Mesodermal cell (in vitro differentiated cells): ENCODE measurements at regions not wholly inside any gene's neighbourhood (a gene's known extent, or its start where the extent isn't known, plus 50 kb on each side); places are given as distances from the start of the nearest gene placed in this dataset.

Source experiments
- H3K27ac ChIP-seq: 2 replicates; pipeline ENCODE4 v1.7.0; 2013; ENCODE audit warnings: mild to moderate bottlenecking, low read depth, low read length, moderate library complexity; ENCODE audit not compliant: severe bottlenecking
- H3K36me3 ChIP-seq: 2 replicates; pipeline ENCODE4 v1.7.1; 2013; ENCODE audit warnings: mild to moderate bottlenecking, low read length, moderate library complexity; ENCODE audit not compliant: control insufficient read depth, insufficient read depth
- H3K4me1 ChIP-seq: one replicate; pipeline ENCODE4 v1.7.1; 2013; ENCODE audit warnings: mild to moderate bottlenecking, low read length; ENCODE audit not compliant: insufficient read depth, control insufficient read depth, poor library complexity, severe bottlenecking
- H3K4me3 ChIP-seq: 2 replicates; pipeline ENCODE4 v1.7.0; 2013; ENCODE audit warnings: low read length, control low read depth, mild to moderate bottlenecking; ENCODE audit not compliant: insufficient read depth, poor library complexity, severe bottlenecking; ENCODE audit errors: extremely low read depth
- H3K9me3 ChIP-seq: 2 replicates; pipeline ENCODE4 v1.7.1; 2013; ENCODE audit warnings: mild to moderate bottlenecking, low read length, moderate library complexity; ENCODE audit not compliant: control insufficient read depth
- WGBS, 2 experiments: methylation state at CpG; one replicate each; pipeline ENCODE4 v1.1.5; 2013; ENCODE audit warnings: missing lambda C conversion rate in 2 of 2; ENCODE audit not compliant: insufficient coverage in 2 of 2; 5-methylcytosine and 5-hydroxymethylcytosine counted together

DNA sequence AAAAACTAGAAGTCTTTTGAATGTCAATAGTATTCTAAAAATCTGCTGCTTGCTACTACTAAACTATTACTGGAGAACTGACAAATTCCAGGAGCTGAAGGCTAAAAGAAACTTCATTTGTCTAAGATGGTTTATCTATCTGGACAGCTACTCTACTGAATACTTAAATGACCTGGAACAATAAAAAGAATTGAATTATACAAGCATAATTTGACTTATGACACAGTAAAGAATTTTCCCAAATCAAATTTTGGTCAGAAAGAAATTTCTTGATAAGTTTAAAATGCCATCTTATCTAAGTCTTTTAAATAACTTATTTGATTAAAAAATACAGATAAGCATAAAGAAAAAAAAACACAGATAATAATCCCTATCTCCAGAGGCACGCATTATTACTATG is 80.2 kb upstream of the ITGA4 start:
- H3K36me3 ChIP-seq, result no peaks in the 10 kb centered on the region
- H3K4me1 ChIP-seq, result peaks cover 17% of the 10 kb centered on the region
- H3K4me3 ChIP-seq, result no peak overlapping the region
- WGBS, 2 experiments, result no CpG with 5 or more reads among the region's 1 CpG
- no peak overlapping the region for H3K27ac ChIP-seq
- H3K9me3 ChIP-seq, result no peaks in the 10 kb centered on the region

DNA sequence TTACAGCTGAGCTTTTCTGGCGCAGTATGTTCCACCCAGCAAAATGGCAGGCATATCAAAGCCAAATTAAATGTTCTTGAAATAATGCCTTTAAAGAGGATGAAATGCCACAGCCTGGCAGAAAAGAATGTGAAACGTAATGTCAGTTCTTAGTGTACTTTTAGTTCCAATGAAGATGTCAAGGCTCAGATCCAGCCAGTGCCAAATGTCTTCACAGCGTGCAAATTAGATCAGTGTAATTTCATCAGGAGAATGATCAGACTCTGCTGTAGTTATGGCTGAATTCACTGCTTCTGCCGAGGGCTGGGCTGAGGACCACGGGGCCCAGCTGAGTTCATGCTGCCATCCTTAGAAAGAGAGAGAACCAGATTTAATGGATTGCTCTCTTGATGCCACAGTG is 78.7 kb upstream of the ITGA4 start:
- Histone ChIP-seq H3K4me3 (no peak overlapping the region), H3K9me3 (no peaks in the 10 kb centered on the region), H3K4me1 (peaks cover 2% of the 10 kb centered on the region), H3K27ac (no peak overlapping the region), H3K36me3 (no peaks in the 10 kb centered on the region)
- 68 to 72% methylated on average over 4 of the region's 5 CpGs for WGBS, 2 experiments

DNA sequence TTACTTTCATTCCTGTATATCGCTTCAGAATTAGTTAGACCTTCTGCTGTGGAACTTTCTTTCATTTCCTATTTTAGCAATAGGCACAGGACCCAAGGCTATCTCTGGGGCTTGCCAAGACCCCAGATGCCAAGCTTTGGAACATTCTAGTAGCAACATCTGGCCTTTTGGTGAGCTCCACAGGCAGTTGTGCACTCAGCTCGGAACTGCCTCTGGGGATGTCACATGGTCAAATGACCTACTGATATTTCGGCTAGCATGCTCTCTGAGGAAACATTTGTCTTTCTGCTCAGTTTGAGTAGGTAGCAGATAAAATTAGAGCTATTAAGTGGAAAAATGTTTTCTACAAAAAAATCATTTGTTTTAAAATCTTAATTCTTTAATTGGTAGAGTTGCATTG is 76.6 kb upstream of the ITGA4 start:
- Histone ChIP-seq H3K4me1 (no peaks in the 10 kb centered on the region), H3K36me3 (no peaks in the 10 kb centered on the region), H3K27ac (no peak overlapping the region), H3K9me3 (no peaks in the 10 kb centered on the region), H3K4me3 (no peak overlapping the region)
- 83 to 94% methylated on average over 2 of the region's 3 CpGs for WGBS, 2 experiments

DNA sequence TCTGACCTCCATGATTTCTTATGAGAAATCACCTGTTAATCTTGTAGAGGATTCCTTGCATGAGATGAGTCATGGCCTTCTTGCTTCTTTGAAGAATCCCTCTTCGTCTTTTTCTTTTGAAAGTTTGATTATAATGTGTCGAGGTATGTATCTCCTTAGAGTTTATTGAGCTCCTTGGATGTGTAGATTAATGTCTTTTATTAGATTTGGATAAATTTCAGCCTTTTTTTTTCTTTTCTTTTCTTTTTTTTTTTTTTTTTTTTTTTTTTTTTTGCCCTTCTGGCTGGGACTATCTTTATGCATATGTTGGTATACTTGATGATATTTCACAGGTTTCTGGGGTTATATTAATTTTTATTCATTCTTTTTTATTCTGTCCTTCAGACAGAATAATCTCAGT is 72.3 kb upstream of the ITGA4 start:
- 100% methylated on average over 1 of the region's 2 CpGs; no CpG with 5 or more reads in 1 of the 2 experiments for WGBS, 2 experiments
- Histone ChIP-seq H3K36me3 (no peaks in the 10 kb centered on the region), H3K27ac (no peak overlapping the region), H3K9me3 (no peaks in the 10 kb centered on the region), H3K4me3 (no peak overlapping the region), H3K4me1 (no peaks in the 10 kb centered on the region)

DNA sequence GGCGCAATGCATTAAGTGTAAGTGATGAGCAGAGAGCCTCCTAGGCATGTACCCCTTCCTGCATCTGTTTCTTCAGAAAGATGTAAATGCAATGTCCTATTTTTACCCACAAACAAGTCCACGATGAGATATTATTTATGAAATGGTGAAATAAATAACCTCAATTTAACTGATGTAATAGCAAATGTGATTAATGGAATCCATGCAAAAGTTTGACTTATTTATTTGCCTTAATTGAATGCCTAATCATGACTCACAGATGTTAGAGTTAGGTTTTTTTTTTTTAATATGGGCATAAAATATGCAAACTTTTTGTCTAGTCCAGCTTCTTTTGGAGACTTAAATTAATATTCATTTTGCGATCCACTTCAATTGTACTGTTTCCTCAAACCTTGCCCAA is 67.7 kb upstream of the ITGA4 start:
- Histone ChIP-seq H3K36me3 (no peaks in the 10 kb centered on the region), H3K9me3 (no peaks in the 10 kb centered on the region), H3K27ac (no peak overlapping the region), H3K4me1 (no peaks in the 10 kb centered on the region), H3K4me3 (no peak overlapping the region)
- 100% methylated on average over 1 of the region's 3 CpGs; no CpG with 5 or more reads in 1 of the 2 experiments for WGBS, 2 experiments

DNA sequence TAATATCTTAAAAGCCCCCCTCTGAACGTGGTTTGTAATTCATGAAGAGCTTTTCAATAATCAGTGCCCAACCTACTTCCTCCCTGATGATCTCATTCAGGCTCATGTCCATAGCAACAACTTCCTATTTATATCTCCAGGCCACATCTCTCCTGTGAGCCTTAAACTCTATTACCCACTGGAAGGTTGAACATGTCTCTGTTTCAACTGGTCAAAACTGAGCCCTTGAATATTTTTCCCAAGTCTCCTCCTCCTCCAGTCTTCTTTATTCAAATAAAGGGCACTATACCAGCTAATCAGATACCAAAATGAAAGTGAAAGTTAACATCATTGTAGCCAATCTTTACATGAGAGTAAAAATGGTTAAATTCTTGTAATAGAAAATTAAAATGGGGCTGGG is 63.7 kb upstream of the ITGA4 start:
- H3K27ac ChIP-seq, result peak overlapping the region; percentile 77
- 38 to 45% methylated on average over 1 of the region's 1 CpG for WGBS, 2 experiments
- no peak overlapping the region for H3K4me3 ChIP-seq

DNA sequence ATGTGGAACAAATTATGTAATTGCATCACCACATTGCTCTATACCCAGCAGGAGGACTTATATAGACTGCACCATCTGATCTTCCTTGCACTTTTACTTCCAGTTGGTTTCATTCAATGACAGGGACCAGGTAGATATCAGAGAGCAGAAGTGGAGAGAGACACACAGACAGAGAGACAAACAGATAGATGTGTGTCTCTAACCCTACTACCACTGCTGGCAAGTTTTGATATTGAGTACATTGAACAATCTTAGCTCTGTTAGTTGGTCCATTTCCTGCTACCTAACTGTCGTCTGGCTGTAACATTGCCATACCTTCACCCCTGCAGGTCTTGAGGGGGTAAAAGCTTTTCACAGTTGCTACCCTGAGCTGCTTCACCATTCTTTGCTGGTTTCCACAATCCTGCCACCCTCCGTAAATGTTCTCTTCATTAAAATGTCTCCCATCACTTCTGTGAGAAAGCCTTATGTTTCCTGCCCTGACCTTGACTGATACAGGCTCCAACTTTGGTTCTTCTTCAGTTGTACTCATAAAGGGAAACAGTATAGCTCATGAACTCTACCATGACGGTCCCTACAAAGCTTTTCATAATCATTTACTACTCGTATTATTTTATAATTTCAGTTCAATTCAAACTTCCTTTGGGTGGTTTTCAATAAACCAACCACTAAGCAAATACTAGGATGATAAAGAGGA is 62.3 kb upstream of the ITGA4 start:
- H3K4me3 ChIP-seq, result no peak overlapping the region
- no peaks in the 10 kb centered on the region for H3K4me1 ChIP-seq
- no peaks in the 10 kb centered on the region for H3K9me3 ChIP-seq
- 86 to 100% methylated on average over 2 to 4 of the region's 4 CpGs for WGBS, 2 experiments
- H3K36me3 ChIP-seq, result no peaks in the 10 kb centered on the region
- no peak overlapping the region for H3K27ac ChIP-seq

More for the DNA sequence above, 63.7 kb upstream of the ITGA4 start:
- Histone ChIP-seq H3K4me1 (no peaks in the 10 kb centered on the region), H3K36me3 (no peaks in the 10 kb centered on the region), H3K9me3 (no peaks in the 10 kb centered on the region)

DNA sequence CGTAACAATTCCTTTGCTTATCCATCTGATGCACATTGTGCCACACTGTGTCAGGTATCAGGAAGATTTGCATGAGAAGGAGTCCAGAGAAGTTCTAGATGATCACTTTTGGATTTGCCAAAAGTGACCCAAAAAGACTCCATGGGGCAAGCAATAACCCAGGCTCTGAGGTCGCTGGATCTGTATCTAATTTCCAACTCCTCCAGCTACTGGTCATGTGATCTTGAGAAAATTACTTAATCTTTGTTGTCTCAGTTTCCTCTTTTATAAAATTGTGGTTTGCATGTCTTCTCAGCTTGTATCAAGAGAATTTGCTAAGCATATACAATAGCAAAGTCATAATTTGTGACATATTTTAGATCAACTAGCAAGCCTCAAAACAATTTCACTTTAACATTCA is 61.3 kb upstream of the ITGA4 start:
- no peaks in the 10 kb centered on the region for H3K4me1 ChIP-seq
- H3K4me3 ChIP-seq, result no peak overlapping the region
- WGBS, 2 experiments, result 100% methylated on average over 1 of the region's 2 CpGs
- H3K27ac ChIP-seq, result no peak overlapping the region
- H3K9me3 ChIP-seq, result no peaks in the 10 kb centered on the region
- H3K36me3 ChIP-seq, result no peaks in the 10 kb centered on the region

DNA sequence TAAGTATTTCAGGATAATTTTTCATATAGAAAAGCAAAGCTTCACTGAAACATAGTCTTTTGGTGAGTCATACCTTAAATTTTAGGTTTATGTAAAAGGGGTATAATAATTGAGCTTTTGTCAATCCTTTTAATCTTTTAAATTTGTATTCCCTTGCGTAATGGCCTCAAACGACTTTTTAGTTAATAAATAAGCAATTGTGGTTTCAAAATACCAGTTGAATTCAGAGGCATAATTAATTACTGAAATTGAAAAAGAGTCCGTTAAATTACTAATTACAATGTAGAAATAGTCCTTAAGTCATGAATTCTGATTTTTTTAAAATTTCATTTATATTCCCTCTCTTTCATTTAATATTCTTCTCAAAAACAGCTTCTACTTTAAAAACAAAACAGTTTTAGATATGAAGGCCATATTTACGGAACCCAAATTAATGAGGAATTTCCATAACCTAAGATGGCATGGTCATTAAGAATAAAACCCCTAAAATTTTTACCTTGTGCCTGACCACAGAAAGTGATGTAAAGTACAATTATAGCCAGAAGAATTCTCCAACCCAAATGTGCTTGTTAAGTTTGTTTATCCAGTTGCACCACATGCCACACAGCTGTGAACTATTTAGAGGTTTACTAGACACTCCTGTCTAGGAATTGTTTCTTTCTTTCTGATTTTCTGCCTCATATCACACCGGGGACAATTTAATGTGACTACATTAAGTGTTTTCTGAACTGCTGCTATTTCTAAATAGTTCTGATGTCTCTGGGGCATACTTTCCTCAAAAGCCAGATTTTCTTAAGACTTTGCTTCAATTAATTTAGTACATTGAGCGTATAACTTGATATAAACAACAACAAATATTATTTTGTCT is 60.7 kb upstream of the ITGA4 start:
- Histone ChIP-seq H3K27ac (no peak overlapping the region), H3K4me3 (no peak overlapping the region), H3K36me3 (no peaks in the 10 kb centered on the region)

DNA sequence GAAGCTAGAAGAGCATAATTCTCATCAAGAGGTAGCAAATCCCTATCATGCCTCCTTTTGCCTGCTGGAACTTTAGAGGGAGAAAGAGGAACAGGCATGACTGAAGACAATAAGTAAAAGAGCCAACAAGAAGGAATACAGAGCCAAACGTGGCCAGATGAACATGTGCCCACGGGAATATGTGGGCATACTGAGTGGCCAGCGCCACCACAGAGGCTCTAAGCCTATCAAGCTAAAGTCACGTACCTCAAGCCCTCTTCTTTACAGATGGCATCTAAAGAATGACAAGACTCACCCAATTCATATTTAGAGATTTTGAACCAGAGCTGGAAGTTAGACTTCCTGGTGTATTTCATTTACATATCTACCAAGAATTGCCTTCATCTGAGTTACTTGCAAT is 59.9 kb upstream of the ITGA4 start:
- H3K4me3 ChIP-seq, result no peak overlapping the region

More for the DNA sequence above, 60.7 kb upstream of the ITGA4 start:
- WGBS, 2 experiments, result 0% methylated on average over 1 of the region's 6 CpGs; no CpG with 5 or more reads in 1 of the 2 experiments
- H3K4me1 ChIP-seq, result no peaks in the 10 kb centered on the region
- H3K9me3 ChIP-seq, result no peaks in the 10 kb centered on the region

DNA sequence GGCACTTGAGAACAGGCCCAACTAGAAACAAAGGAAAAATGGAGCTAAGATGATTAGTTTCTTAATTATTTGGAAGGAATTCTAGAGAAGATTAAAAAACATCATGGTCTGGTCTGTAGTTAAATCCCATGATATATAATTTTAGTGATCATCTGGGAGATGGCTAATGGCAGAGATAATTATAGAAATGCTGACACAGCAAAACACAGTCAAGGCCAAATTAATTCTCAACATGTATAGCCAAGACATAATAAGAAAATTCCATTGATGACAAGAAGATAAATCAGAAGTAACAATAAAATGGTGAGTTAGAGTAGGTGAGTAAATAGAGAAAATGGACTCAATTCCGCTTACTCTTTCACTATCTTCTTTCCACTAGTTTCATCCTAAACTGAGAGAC is 59.2 kb upstream of the ITGA4 start:
- Histone ChIP-seq H3K4me1 (no peaks in the 10 kb centered on the region), H3K4me3 (no peak overlapping the region), H3K27ac (no peak overlapping the region), H3K36me3 (no peaks in the 10 kb centered on the region), H3K9me3 (no peaks in the 10 kb centered on the region)
- WGBS, 2 experiments, result no CpG with 5 or more reads among the region's 1 CpG

More for the DNA sequence above, 59.9 kb upstream of the ITGA4 start:
- no peak overlapping the region for H3K27ac ChIP-seq
- H3K36me3 ChIP-seq, result no peaks in the 10 kb centered on the region
- H3K9me3 ChIP-seq, result no peaks in the 10 kb centered on the region
- WGBS, 2 experiments, result 95 to 96% methylated on average over 3 to 4 of the region's 4 CpGs
- H3K4me1 ChIP-seq, result no peaks in the 10 kb centered on the region
